GM12872 (cell line): ENCODE measurements at regions not wholly inside any gene's neighbourhood (a gene's known extent, or its start where the extent isn't known, plus 50 kb on each side); places are given as distances from the start of the nearest gene placed in this dataset.

ENCODE experiments used
- TF ChIP-seq, protein P1 (sequence below): IDR thresholded peaks from 3 replicates; pipeline ENCODE4 v1.5.1; 2011; ENCODE audit warnings: low read depth, mild to moderate bottlenecking, low read length, moderate library complexity; ENCODE audit not compliant: insufficient read depth

GRCh38 chr2:225173909-225174308 is 131.6 kb upstream of the DOCK10 start:
- TF ChIP-seq, protein P1, sequence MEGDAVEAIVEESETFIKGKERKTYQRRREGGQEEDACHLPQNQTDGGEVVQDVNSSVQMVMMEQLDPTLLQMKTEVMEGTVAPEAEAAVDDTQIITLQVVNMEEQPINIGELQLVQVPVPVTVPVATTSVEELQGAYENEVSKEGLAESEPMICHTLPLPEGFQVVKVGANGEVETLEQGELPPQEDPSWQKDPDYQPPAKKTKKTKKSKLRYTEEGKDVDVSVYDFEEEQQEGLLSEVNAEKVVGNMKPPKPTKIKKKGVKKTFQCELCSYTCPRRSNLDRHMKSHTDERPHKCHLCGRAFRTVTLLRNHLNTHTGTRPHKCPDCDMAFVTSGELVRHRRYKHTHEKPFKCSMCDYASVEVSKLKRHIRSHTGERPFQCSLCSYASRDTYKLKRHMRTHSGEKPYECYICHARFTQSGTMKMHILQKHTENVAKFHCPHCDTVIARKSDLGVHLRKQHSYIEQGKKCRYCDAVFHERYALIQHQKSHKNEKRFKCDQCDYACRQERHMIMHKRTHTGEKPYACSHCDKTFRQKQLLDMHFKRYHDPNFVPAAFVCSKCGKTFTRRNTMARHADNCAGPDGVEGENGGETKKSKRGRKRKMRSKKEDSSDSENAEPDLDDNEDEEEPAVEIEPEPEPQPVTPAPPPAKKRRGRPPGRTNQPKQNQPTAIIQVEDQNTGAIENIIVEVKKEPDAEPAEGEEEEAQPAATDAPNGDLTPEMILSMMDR: no peak

DNA sequence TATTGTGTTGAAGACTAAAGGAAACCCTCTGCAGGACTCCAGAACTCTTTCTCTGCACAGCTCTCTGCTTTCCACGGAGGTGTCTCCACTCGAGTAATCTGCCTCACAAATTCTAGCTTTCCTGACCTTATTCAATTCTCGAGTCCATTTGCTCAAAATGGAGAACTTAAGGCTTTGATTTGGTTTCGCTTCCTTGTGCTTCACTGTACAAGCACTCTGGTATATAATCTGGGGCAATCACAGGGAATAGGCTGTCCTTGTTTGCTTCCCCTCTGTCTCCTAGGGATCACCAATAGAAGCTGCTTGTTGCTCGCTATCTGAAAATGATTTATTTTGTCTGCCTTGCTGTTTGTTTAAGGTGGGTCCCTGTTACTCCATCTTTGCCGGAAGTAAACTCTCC is 129.1 kb upstream of the DOCK10 start:
- TF ChIP-seq, protein P1: no peak

DNA sequence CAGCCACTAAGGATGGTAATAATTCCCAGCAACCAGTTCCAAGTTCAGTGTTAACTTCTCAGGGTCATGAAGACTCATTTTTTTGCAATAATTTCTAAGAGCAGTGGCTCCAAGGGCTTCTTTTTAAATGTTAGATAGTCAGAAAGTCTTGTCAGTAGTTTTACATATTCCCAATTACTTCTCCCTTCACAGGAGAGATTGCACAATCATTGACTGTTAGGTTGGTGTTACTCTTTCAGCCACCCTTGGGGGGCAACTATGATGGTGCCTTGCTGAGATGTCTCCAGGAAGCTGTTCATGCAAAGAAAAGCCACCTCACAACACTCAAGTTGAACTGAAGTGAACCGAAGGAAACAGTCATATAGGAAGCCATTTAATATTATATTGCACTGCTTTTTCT is 127.9 kb upstream of the DOCK10 start:
- TF ChIP-seq, protein P1: no peak

DNA sequence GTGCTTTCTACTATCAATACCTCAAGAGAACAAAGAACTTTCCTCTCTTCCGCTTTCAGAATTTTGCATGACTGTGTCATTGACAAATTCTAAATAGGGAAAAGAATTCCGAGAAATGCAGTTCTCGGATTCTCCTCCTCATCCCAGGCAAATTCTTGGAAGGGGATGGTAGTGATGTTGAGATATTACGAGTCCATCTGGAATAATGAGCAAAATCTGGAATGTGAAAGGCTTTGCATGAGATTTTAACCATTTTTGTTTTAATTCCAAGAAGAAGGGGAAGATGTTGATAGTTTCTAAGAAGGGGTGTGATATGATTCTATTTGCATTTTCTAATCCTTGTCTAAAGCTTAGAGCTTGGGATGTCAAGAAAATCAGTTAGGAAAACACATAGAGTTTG is 127.1 kb upstream of the DOCK10 start:
- TF ChIP-seq, protein P1: no peak

DNA sequence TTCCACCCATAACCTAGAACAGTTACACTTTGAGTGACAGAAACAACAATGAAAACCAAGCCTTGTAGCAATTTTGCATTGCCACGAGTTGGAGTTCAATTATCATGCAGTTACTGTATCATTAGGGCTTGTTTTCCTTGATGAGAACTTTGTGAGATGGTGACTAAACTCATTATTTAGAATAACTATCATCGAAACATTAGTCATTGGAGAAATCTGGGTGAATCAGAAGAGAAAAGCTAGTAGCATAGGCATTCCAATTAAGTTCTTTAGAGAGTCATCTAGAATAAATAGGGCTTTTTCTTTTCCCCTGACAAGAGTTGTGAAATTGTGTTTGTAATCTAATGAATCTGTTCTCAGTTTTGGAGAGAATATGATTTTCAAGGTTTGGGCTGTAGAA is 122.8 kb upstream of the DOCK10 start:
- TF ChIP-seq, protein P1: no peak

DNA sequence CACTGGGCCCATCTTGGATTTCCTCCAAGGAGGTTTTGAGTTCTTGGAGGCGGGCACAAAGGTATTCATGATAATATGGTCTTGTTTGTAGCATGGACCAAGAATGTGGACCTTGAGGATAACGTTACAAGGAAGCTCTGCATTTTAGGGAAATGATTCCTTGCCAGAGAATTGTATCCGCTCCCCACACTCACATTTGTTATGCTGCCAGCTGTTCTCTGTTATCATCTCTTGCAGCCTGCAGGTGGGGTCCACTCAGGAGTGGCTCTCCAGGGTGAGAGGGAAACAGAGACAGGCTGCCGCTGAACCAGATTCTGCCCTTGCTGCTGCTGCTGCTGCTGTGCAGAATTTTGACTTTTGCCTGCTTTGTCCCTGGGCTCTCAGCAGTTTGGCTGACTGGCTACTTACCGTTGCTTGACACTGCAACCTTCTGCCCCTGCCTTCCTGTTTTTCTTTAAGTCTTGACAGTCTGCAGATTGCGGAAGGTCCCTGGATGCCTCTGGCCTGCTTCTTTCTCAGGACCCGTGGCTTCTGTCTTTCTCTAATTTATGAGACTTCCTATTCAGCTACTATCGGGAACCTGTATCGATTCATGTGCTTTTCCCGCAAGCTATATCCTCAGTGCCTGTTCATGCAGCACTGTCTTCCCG is 122.3 kb upstream of the DOCK10 start:
- TF ChIP-seq, protein P1: no peak

- TF ChIP-seq, protein P1: no peak
Observed at GRCh38 chr2:225158360-225158759, 116.1 kb upstream of the DOCK10 start.
